Smooth muscle cell of the brain vasculature (primary cell): ENCODE measurements at regions not wholly inside any gene's neighbourhood (a gene's known extent, or its start where the extent isn't known, plus 50 kb on each side); places are given as distances from the start of the nearest gene placed in this dataset.

ENCODE experiments used
- DNase-seq: peaks from one replicate; pipeline ENCODE4 v3.0.0-alpha.2; 2012; ENCODE audit warnings: low read depth, low spot score

- DNase-seq, result no peak
Measured at GRCh38 chr4:167475951-167476350, 241.7 kb upstream of the SPOCK3 start.

- DNase-seq, result no peak
Measured at GRCh38 chr4:167492007-167492406, 257.7 kb upstream of the SPOCK3 start.

- DNase-seq, result no peak
Measured at GRCh38 chr4:167509551-167509950, 275.3 kb upstream of the SPOCK3 start.

GRCh38 chr4:167524091-167524490 is 289.8 kb upstream of the SPOCK3 start:
- DNase-seq, result no peak

- DNase-seq, result no peak
Measured at GRCh38 chr4:167537761-167538160, 303.5 kb upstream of the SPOCK3 start.

GRCh38 chr4:167541286-167541685 is 307.0 kb upstream of the SPOCK3 start:
- DNase-seq, result no peak

- DNase-seq, result no peak
Measured at GRCh38 chr4:167544391-167544790, 310.1 kb upstream of the SPOCK3 start.

- no peak for DNase-seq
Measured at GRCh38 chr4:167550021-167550420, 315.7 kb upstream of the SPOCK3 start.

- no peak for DNase-seq
Measured at GRCh38 chr4:167555338-167556022, 321.2 kb upstream of the SPOCK3 start.

GRCh38 chr4:167578906-167579305 is 344.6 kb upstream of the SPOCK3 start:
- no peak for DNase-seq

GRCh38 chr4:167581449-167581965 is 347.2 kb upstream of the SPOCK3 start:
- no peak for DNase-seq

- DNase-seq, result no peak
Measured at GRCh38 chr4:167587361-167587760, 353.1 kb upstream of the SPOCK3 start.

- no peak for DNase-seq
Measured at GRCh38 chr4:167595898-167596297, 361.6 kb upstream of the SPOCK3 start.

GRCh38 chr4:167602157-167602556 is 367.9 kb upstream of the SPOCK3 start:
- no peak for DNase-seq

- no peak for DNase-seq
Measured at GRCh38 chr4:167606551-167606950, 372.3 kb upstream of the SPOCK3 start.

- DNase-seq, result no peak
Measured at GRCh38 chr4:167613381-167613780, 379.1 kb upstream of the SPOCK3 start.

- DNase-seq, result no peak
Measured at GRCh38 chr4:167614866-167615265, 380.6 kb upstream of the SPOCK3 start.

- DNase-seq, result no peak
Measured at GRCh38 chr4:167616476-167616875, 382.2 kb upstream of the SPOCK3 start.

GRCh38 chr4:167622481-167623240 is 388.4 kb upstream of the SPOCK3 start:
- DNase-seq, result peak; percentile 13

- DNase-seq, result no peak
Measured at GRCh38 chr4:167623241-167623572, 388.9 kb upstream of the SPOCK3 start.

- no peak for DNase-seq
Measured at GRCh38 chr4:167629272-167629671, 395.0 kb upstream of the SPOCK3 start.

- no peak for DNase-seq
Measured at GRCh38 chr4:167642250-167642649, 408.0 kb upstream of the SPOCK3 start.

GRCh38 chr4:167645358-167645757 is 411.1 kb upstream of the SPOCK3 start:
- DNase-seq, result no peak
